Stimulated activated CD4-positive, alpha-beta T cell treated with anti-CD3 and anti-CD28 coated beads, Interleukin-15, amount 100 ng/mL, for 24 hours (primary cell): ENCODE measurements at regions not wholly inside any gene's neighbourhood (a gene's known extent, or its start where the extent isn't known, plus 50 kb on each side); places are given as distances from the start of the nearest gene placed in this dataset.

ENCODE experiments used
- DNase-seq: peaks from one replicate; pipeline ENCODE4 v3.0.0-alpha.2; 2020

DNA sequence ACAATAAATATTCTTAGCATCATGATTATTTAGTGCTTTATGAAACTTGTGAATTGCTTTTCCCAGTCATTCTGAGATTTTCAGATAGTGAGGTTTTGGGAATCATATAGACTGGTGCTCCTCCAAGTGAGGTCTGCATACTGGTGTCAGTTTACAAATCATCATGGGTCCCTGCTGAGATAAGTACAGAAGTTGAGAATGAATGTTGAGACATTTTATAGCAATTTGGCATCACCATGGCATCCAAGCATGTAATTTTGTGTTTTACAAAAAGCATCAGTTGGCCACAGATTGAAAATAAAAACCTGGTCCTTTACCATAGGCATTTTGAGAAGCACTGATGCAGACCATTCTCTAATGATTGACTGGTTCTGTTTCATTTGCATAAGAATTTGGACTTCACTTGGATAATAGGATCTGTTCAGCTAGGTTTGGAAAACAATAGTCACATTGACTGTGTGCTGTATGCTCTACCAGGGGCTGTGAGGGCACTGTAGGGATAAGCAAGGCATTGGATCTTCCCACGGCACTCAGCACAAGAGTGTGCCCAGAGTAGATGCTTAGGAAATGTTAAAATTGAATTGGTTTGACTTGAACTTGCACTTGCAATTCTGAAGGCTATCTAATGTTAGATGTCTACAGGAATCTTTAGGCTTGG is 79.0 kb upstream of the JUN start:
- no peak for DNase-seq

DNA sequence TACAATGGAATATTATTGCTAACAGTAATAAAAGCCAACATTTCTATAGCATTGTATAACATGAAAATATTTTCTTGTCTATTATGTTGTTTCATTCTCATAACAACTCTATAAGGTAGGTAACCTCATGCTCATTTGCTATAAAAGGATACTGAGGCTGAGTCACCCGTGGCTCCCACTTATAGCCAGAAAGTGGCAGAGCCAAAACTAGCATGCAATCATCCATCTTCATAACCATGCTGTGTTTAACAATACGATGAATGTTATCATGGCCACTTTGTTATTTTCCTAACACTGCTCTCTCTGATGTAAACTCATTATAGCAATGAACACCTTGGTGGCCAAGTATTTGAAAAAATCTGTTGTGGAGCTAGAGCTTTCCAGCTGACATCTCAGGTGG is 80.8 kb upstream of the JUN start:
- DNase-seq: no peak

DNA sequence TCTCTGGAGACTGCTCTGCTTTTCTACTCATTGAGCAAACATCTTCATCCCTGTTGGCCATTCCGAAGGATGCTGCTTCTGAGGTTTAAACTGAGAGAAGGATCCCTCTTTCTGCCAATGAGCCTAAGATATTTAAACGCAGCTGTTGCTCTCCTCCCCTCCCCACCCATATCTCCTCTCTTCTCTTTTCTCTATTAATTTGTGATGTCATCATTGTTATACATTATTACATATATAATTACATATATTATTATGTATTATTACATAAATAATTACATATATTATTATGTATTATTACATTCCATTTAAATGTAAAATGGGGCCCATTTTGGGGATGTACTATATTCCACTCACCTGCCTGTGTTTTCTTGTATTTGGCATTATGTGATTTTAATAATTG is 82.7 kb upstream of the JUN start:
- no peak for DNase-seq

GRCh38 chr1:58869638-58870297 is 85.9 kb upstream of the JUN start:
- DNase-seq: no peak

DNA sequence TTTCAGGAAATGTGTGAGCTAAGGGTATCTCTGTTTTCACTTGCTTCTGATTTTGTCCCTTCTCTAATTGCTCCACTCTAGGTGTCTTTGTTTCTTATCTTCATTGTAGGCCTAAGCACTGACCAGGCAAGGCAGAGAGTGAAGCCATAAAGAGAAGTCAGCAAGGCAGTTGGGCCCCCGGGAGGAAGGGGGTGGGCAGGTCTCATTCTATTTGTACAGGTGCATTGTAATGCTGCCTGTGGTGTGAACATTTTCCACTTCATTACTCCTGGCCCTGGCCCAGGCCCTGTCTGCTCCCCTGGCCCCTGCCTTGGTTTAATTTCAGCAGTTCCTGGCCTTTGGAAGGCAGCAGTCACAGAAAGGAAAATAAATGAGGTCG is 86.4 kb upstream of the JUN start:
- no peak for DNase-seq

GRCh38 chr1:58874342-58874741 is 90.5 kb upstream of the JUN start:
- no peak for DNase-seq

DNA sequence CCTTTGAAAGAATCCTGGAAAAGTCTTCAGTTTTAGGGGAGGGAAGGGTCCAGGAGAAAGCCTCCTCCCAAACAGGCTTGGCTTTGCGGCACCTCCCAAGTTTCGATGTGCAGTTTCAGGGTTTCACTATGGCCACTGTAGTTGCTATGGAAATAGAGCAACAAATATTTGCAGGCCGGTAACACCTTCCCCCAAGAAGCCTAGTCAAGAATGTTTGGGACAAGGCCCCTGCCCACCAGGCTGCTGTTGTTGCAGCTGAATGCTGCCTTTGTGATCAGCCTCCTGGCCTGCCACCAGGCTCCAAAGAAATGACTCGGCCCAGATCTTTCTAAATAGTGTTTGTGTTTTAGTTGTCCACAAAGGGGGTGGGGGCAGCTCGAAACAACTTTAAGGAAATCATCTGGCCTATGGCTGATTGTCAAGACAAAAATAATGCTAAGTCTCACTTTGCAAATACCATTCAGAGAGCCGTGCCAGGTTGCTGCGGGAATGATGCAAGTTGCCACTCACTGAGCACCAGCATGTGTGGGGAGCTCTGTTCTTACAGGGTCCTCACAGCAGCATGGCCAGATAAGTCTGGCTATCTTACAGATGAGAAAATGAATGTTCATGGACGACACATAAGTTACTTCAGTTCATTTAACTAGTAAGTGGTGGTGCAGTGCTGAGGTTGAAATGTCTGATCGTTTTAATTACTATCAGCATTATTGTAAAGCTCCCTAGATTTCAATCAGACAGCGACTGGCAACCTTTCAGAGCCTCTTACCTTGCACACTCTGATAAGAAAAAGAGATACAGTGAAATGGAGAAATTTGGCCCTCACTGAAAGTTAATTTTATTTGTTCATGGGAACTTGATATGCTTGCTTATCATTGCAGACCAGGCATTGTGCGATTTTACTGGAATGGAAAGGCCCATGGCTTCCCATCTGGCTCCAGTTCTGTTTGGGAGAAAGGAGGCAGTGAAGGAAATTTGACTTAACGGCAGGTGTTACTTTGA is 91.2 kb upstream of the JUN start:
- no peak for DNase-seq

DNA sequence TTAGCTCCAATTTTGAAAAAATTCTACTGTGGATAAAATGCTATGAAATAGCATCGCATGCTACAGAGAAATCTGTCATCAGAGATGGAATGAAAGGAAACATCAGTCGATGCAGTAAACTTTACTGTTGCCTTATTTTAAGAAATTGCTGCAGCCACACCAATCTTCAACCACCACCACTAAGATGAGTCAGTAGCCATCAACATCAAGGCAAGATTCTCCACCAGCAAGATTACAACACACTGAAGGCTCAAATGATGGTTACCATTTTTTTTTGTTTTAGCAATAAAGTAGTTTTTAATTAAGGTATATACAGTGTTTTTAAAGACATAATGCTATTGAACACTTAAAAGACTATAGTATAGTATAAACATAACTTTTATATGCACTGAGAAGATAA is 95.6 kb upstream of the JUN start:
- DNase-seq: no peak

- DNase-seq: no peak
These were observed 96.7 kb upstream of the JUN start for GRCh38 chr1:58880592-58880991.

DNA sequence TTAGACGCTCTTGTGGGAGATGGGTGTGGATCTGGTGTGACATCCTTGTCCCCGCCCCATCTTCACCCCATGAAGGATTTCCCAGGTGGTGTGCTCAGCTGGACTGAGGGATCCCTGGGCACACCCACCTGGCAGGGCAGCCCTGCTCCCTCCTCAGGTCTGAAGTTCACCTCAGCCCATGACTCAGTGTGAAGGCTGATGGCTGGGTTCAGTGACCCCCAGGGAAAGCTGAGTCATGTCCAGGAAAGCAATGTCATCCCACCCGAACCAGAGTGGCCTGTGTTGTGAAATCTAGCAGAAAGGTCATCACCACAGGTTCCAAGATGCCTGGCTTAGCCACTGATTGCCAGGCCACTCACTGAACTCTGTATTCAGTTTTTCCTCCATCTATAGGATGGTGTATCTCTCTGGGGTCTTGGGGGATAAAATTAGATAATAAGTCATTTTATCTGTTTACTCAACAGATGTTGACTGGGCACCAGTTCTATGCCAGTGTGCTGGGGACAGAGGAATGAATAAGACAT is 97.7 kb upstream of the JUN start:
- DNase-seq: no peak

DNA sequence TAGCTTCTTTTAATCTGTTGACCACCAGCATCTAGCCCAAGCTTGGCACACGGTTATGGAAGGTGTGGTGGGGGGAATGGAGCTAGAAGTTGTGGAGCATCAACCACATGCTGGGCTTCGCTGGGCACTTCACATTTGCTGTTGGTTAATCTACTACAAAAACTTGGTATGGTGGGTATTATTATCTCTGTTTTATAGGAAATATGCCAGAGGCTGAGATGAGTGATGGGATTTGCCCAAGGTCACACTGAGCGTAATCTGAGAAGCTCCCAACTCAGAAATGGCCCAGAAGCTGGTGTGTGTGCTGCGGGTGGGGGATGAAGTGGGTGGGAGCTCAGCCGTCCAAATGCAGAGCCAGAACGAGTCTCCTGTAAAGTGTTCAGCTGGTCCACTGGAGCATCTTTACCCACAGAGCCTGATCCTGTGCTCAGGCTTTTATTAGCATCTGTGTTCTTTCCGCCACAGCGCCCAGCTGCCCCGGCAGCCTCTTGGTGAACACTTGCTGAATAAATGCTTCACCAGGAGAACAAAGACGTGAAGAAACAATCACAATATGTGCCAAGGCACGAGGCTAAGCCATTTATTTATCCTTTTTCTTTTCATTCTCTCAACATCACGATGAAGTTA is 98.6 kb upstream of the JUN start:
- no peak for DNase-seq

GRCh38 chr1:58883037-58883887 is 99.4 kb upstream of the JUN start:
- DNase-seq: no peak

GRCh38 chr1:58883888-58884482 is 100.1 kb upstream of the JUN start:
- no peak for DNase-seq

GRCh38 chr1:58884706-58885661 is 101.1 kb upstream of the JUN start:
- no peak for DNase-seq

DNA sequence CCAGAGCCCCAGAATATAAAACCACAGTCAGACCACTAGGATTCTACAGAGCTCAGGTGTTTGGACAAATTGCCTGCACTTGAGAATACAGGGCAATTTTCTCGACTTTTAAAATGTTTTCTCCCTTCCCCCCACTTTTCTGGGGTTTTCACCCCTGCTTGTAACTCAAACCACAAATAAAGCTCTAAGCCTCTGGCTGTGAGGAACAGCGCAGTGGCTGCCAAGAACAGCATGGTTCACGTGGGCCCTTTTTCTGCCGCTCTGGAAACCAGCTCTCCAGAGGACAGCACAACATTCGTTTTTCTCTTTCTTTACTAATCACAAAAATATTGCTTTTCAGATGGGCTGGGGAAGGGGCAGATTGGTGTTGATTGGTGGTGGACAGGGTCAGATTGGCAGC is 102.2 kb upstream of the JUN start:
- no peak for DNase-seq

DNA sequence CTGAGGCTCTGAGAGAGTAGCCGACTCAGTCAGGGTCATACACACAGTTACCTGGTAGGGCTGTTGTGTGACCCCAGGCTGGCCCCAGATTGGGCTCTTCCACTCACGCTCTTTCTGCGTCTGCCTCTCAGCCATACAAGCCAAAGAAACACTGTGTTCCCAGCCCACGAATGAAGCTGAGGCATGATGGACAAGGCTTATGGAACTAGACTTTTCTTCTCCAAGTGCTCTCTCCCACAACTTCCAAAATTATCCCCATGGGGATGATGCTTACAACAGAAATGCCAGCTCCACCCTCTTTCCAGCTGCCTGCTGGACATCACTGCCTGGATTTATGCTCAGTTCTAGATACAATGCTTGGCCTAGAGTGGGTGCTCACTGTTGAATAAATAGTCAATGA is 102.8 kb upstream of the JUN start:
- DNase-seq: no peak

DNA sequence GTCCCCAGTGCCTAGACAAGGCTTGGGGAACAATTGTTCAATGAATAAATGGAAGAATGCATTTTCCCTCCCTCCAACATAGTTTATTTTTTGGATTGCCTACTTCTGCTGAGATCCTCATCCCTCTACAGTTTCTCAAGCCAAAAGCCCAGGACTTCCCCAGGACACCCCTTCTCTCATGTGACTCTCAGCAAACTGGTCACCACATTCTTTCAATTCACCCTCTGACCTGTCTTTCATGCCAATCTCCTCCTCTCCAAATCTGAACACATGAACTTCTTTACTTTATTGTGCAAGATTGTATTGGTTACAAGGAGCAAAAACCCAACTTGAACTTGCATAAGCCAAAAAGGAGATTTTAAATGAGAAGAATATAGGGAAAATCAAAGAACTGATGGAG is 103.2 kb upstream of the JUN start:
- DNase-seq: no peak

GRCh38 chr1:58888833-58889232 is 105.0 kb upstream of the JUN start:
- DNase-seq: no peak

DNA sequence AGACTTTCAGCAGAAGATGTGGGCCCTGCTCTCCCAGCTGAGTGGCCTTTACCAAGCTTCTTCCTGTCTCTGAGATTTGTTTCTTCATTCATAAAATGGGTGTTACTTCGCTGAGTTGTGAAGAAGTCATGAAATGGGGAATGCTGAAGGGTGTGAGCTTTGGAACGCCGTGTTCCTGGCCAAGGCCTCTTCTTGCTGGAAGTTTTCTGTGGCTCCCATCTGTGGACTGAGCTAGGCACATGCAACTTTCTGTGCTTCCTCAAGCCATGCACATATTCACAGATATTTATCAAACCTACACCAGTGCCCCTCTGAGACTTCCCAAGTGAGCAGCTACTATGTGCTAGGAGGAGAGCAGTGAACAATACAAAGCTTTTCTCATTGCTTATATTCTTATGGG is 106.3 kb upstream of the JUN start:
- DNase-seq: no peak

DNA sequence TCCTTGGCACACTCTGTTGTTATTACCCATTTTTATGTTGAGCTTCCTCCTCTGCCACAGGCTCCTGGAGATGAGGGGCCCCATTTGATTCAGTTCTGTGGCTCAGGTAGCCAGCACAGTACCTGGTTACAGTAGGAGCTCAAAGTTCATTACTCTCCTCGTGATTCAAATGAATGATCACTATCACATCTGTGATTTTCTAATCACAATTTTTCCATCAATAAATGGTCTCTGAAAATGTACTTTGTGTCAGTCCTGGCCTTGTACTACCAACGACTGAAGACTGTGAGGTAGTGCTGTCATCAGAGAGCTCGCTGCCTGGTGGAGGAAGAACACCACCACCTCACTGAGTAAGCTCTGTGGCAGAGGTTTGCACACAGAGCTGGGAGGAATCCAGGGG is 106.8 kb upstream of the JUN start:
- DNase-seq: no peak

DNA sequence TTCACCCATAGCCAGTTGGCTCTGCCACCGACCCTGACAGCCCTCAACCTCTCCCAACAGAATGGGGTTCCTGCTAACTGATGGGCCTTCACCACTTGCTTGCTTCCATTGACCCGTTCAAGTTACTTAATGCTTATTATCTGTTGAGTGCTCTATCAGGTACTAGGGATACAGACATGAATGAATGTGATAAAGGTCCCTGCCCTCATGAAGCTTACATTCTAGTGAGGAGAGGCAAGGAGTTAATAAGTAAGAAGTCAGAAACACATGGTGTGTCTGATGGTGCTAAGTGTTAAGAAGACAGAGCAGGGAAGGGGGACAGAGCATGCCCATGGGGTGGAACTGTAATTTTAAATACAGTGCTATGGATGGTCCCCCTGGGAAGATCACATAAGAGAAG is 107.5 kb upstream of the JUN start:
- DNase-seq: no peak
